Activated CD4-positive, alpha-beta memory T cell treated with anti-CD3 and anti-CD28 coated beads for 36 hours (primary cell): ENCODE measurements at regions not wholly inside any gene's neighbourhood (a gene's known extent, or its start where the extent isn't known, plus 50 kb on each side); places are given as distances from the start of the nearest gene placed in this dataset.

Experiments
- CTCF ChIA-PET: fragments of 350-600 bp; sonication (Branson Sonifier 250); formaldehyde crosslinking; loops from one replicate; lab custom pipeline; 2021; ENCODE audit warnings: antibody characterized with exemption, inconsistent platforms; lab: Charles Lee
- POLR2A ChIA-PET: fragments of 350-600 bp; sonication (Branson Sonifier 250); formaldehyde crosslinking; loops from one replicate; lab custom pipeline; 2021; ENCODE audit warnings: antibody characterized with exemption; lab: Charles Lee
- DNase-seq: peaks from one replicate; pipeline ENCODE4 v3.0.0-alpha.2; 2020
- H3K27ac Mint-ChIP-seq: one replicate; pipeline ENCODE4 v1.8.0; 2021; ENCODE audit warnings: mixed read lengths
- H3K27me3 Mint-ChIP-seq: one replicate; pipeline ENCODE4 v1.8.0; 2021; ENCODE audit warnings: mixed read lengths
- H3K36me3 Mint-ChIP-seq: one replicate; pipeline ENCODE4 v1.8.0; 2021; ENCODE audit warnings: mixed read lengths
- H3K4me1 Mint-ChIP-seq: one replicate; pipeline ENCODE4 v1.8.0; 2021; ENCODE audit warnings: low read depth, mixed read lengths
- H3K4me3 Mint-ChIP-seq: one replicate; pipeline ENCODE4 v1.8.0; 2021; ENCODE audit warnings: mild to moderate bottlenecking, mixed read lengths
- H3K9me3 Mint-ChIP-seq: one replicate; pipeline ENCODE4 v1.8.0; 2021; ENCODE audit warnings: mixed read lengths
- intact Hi-C: fragments of 100-400 bp; cut with micrococcal nuclease; formaldehyde crosslinking; loops from one replicate; pipeline ENCODE4 v1.15.1; 2023

GRCh38 chr6:85118652-85119235 is 331.1 kb upstream of the NT5E start:
- DNase-seq: no peak
- intact Hi-C loops: no loop called here
- Mint-ChIP-seq H3K27me3 (no peaks in the 10 kb centered on the region), H3K27ac (no peak overlapping the region), H3K4me1 (no peaks in the 10 kb centered on the region), H3K4me3 (no peak overlapping the region), H3K9me3 (no peaks in the 10 kb centered on the region), H3K36me3 (no peaks in the 10 kb centered on the region)
- ChIA-PET CTCF (no interaction called here), POLR2A (no interaction called here)

DNA sequence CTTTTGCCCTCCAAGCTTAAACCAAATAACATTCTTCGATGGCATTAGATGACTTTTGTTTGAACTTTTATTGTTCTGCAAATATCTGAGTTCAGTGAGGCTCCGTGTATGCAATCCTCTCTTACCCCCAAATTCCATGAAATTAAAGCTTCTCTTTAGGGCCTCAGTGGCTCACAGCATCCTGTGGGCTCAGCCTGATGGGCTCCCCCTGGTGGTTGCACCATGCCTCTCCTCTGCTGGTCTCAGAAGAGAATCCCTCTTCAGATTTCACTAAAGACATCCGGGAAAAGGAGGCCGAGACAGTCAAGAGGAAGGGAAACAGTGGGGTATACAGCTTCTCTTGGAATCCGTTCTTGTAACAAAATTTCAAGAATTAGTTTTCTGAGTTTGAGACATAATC is 331.6 kb upstream of the NT5E start:
- Mint-ChIP-seq H3K27ac (no peak overlapping the region), H3K9me3 (no peaks in the 10 kb centered on the region), H3K4me3 (no peak overlapping the region), H3K36me3 (no peaks in the 10 kb centered on the region), H3K4me1 (no peaks in the 10 kb centered on the region), H3K27me3 (no peaks in the 10 kb centered on the region)
- CTCF ChIA-PET: no interaction called here
- intact Hi-C loops: no loop called here
- POLR2A ChIA-PET: no interaction called here
- DNase-seq: no peak

- CTCF ChIA-PET: no interaction called here
- POLR2A ChIA-PET: no interaction called here
- H3K4me3 Mint-ChIP-seq: no peak overlapping the region
- no peaks in the 10 kb centered on the region for H3K36me3 Mint-ChIP-seq
- H3K27ac Mint-ChIP-seq: no peak overlapping the region
- no peaks in the 10 kb centered on the region for H3K9me3 Mint-ChIP-seq
- DNase-seq: no peak
- H3K27me3 Mint-ChIP-seq: peaks cover 1% of the 10 kb centered on the region
- intact Hi-C loops: no loop called here
- no peaks in the 10 kb centered on the region for H3K4me1 Mint-ChIP-seq
These were observed 333.4 kb upstream of the NT5E start for GRCh38 chr6:85116475-85116874.

- intact Hi-C loops: no loop called here
- H3K4me3 Mint-ChIP-seq: no peak overlapping the region
- H3K36me3 Mint-ChIP-seq: no peaks in the 10 kb centered on the region
- H3K27me3 Mint-ChIP-seq: peaks cover 1% of the 10 kb centered on the region
- CTCF ChIA-PET: no interaction called here
- H3K27ac Mint-ChIP-seq: no peak overlapping the region
- POLR2A ChIA-PET: no interaction called here
- H3K9me3 Mint-ChIP-seq: no peaks in the 10 kb centered on the region
- DNase-seq: no peak
- H3K4me1 Mint-ChIP-seq: no peaks in the 10 kb centered on the region
These were observed 334.0 kb upstream of the NT5E start for GRCh38 chr6:85115876-85116275.

DNA sequence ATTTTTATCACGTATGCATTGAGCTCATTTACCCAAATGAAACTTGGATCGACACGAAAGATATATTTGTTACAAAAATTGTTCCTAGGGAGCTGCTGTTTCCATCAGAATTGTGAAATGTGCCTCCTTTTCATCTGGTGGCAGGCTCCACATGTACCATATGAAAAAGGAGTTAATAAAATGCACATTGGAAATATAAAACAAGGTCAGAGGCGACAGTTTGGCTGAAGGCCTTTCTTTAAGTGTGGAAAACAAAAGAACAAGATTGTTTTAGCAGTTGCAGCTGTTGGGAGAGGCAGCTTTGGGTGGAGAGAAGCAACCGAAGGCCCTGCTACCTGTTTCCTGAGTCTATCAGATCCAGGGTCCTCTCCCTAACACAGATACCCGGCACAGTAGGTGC is 334.5 kb upstream of the NT5E start:
- ChIA-PET POLR2A (no interaction called here), CTCF (no interaction called here)
- H3K4me3 Mint-ChIP-seq: no peak overlapping the region
- DNase-seq: no peak
- no peaks in the 10 kb centered on the region for H3K4me1 Mint-ChIP-seq
- no peak overlapping the region for H3K27ac Mint-ChIP-seq
- H3K36me3 Mint-ChIP-seq: no peaks in the 10 kb centered on the region
- intact Hi-C loops: no loop called here
- peaks cover 1% of the 10 kb centered on the region for H3K27me3 Mint-ChIP-seq
- no peaks in the 10 kb centered on the region for H3K9me3 Mint-ChIP-seq

GRCh38 chr6:85114581-85114935 is 335.3 kb upstream of the NT5E start:
- ChIA-PET POLR2A (no interaction called here), CTCF (no interaction called here)
- no peaks in the 10 kb centered on the region for H3K9me3 Mint-ChIP-seq
- no peaks in the 10 kb centered on the region for H3K4me1 Mint-ChIP-seq
- intact Hi-C loops: no loop called here
- no peak overlapping the region for H3K27ac Mint-ChIP-seq
- H3K36me3 Mint-ChIP-seq: no peaks in the 10 kb centered on the region
- H3K27me3 Mint-ChIP-seq: peaks cover 1% of the 10 kb centered on the region
- no peak overlapping the region for H3K4me3 Mint-ChIP-seq
- no peak for DNase-seq

- Mint-ChIP-seq H3K9me3 (no peaks in the 10 kb centered on the region), H3K27me3 (peaks cover 1% of the 10 kb centered on the region), H3K36me3 (no peaks in the 10 kb centered on the region), H3K4me3 (no peak overlapping the region), H3K4me1 (no peaks in the 10 kb centered on the region), H3K27ac (no peak overlapping the region)
- no peak for DNase-seq
- CTCF ChIA-PET: no interaction called here
- intact Hi-C loops: no loop called here
- POLR2A ChIA-PET: no interaction called here
These were observed 335.8 kb upstream of the NT5E start for GRCh38 chr6:85113934-85114580.

- ChIA-PET POLR2A (no interaction called here), CTCF (no interaction called here)
- intact Hi-C loops: no loop called here
- Mint-ChIP-seq H3K27me3 (peaks cover 4% of the 10 kb centered on the region), H3K4me3 (no peak overlapping the region), H3K27ac (no peak overlapping the region), H3K36me3 (no peaks in the 10 kb centered on the region), H3K9me3 (no peaks in the 10 kb centered on the region), H3K4me1 (no peaks in the 10 kb centered on the region)
- DNase-seq: no peak
These were observed 337.3 kb upstream of the NT5E start for GRCh38 chr6:85112540-85112939.

- ChIA-PET POLR2A (no interaction called here), CTCF (no interaction called here)
- H3K36me3 Mint-ChIP-seq: no peaks in the 10 kb centered on the region
- no peak overlapping the region for H3K27ac Mint-ChIP-seq
- peaks cover 4% of the 10 kb centered on the region for H3K27me3 Mint-ChIP-seq
- H3K4me1 Mint-ChIP-seq: no peaks in the 10 kb centered on the region
- intact Hi-C loops: no loop called here
- DNase-seq: no peak
- H3K4me3 Mint-ChIP-seq: no peak overlapping the region
- no peaks in the 10 kb centered on the region for H3K9me3 Mint-ChIP-seq
These were observed 338.3 kb upstream of the NT5E start for GRCh38 chr6:85111481-85112011.

- Mint-ChIP-seq H3K4me1 (no peaks in the 10 kb centered on the region), H3K9me3 (peaks cover 3% of the 10 kb centered on the region), H3K27me3 (peaks cover 4% of the 10 kb centered on the region), H3K4me3 (no peak overlapping the region), H3K27ac (no peak overlapping the region), H3K36me3 (no peaks in the 10 kb centered on the region)
- POLR2A ChIA-PET: no interaction called here
- CTCF ChIA-PET: no interaction called here
- DNase-seq: no peak
- intact Hi-C loops: no loop called here
These were observed 338.9 kb upstream of the NT5E start for GRCh38 chr6:85110943-85111342.

GRCh38 chr6:85107701-85108100 is 342.2 kb upstream of the NT5E start:
- CTCF ChIA-PET: no interaction called here
- POLR2A ChIA-PET: no interaction called here
- H3K4me1 Mint-ChIP-seq: no peaks in the 10 kb centered on the region
- H3K27me3 Mint-ChIP-seq: peaks cover 4% of the 10 kb centered on the region
- no peak overlapping the region for H3K4me3 Mint-ChIP-seq
- intact Hi-C loops: no loop called here
- H3K9me3 Mint-ChIP-seq: peaks cover 8% of the 10 kb centered on the region
- H3K36me3 Mint-ChIP-seq: no peaks in the 10 kb centered on the region
- no peak overlapping the region for H3K27ac Mint-ChIP-seq
- no peak for DNase-seq

- Mint-ChIP-seq H3K36me3 (no peaks in the 10 kb centered on the region), H3K9me3 (peaks cover 19% of the 10 kb centered on the region)
- POLR2A ChIA-PET: no interaction called here
These were observed 332.6 kb upstream of the TBX18 start for GRCh38 chr6:85096976-85097375.

DNA sequence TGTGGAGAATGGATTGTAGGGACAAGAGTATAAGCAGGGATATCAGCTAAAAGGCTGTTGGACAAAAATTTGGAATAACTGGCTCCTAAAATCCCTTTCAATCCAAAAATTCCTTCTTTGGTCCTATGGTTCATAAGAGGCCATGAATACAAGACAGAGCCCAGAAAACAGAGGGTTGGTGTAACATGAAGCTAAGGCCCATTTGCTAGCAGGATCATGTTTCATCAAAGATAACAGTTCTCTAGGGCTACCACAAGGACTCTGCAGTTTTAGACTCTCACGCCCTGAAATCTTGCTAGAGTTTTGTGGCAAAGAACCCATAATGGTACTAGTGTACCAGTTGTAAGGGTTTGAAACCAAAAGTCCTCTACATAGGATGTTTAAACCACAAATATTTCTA is 327.8 kb upstream of the TBX18 start:
- H3K36me3 Mint-ChIP-seq: no peaks in the 10 kb centered on the region
- no peak overlapping the region for H3K4me3 Mint-ChIP-seq

More at GRCh38 chr6:85096976-85097375, 332.6 kb upstream of the TBX18 start:
- no peak overlapping the region for H3K27ac Mint-ChIP-seq
- H3K27me3 Mint-ChIP-seq: no peaks in the 10 kb centered on the region
- intact Hi-C loops: no loop called here
- CTCF ChIA-PET: no interaction called here
- H3K4me3 Mint-ChIP-seq: no peak overlapping the region
- no peak for DNase-seq
- H3K4me1 Mint-ChIP-seq: no peaks in the 10 kb centered on the region

More for the DNA sequence above, 327.8 kb upstream of the TBX18 start:
- intact Hi-C loops: no loop called here
- DNase-seq: no peak
- CTCF ChIA-PET: no interaction called here
- Mint-ChIP-seq H3K27me3 (no peaks in the 10 kb centered on the region), H3K4me1 (no peaks in the 10 kb centered on the region), H3K9me3 (no peaks in the 10 kb centered on the region), H3K27ac (no peak overlapping the region)
- POLR2A ChIA-PET: no interaction called here
